Middle frontal gyrus (tissue), 1 donor: ENCODE measurements at regions not wholly inside any gene's neighbourhood (a gene's known extent, or its start where the extent isn't known, plus 50 kb on each side); places are given as distances from the start of the nearest gene placed in this dataset.

Experiments used
- DNase-seq: peaks from one replicate; pipeline ENCODE4 v3.0.0-alpha.2; 2015; ENCODE audit warnings: low spot score; ENCODE audit errors: extremely low spot score

DNA sequence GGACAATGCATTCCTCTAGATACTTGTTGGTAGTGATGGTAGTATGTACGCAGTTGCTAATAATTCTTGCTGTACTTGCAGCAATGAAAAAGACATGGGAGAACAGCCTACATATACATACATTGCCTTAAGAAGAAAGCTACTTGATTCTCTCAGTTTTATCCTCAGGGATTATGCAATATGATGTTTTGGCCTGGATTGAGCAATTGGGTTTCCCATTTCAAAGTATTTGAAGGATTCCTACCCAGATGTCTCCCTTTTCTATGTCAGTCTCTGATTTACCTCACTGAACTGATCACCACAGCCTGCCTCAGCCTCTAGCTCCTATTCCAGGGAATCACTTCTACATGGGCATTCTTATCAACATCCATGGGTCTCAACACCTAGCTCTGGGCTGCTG, 210.1 kb upstream of the CDH10 start:
- DNase-seq: no peak

DNA sequence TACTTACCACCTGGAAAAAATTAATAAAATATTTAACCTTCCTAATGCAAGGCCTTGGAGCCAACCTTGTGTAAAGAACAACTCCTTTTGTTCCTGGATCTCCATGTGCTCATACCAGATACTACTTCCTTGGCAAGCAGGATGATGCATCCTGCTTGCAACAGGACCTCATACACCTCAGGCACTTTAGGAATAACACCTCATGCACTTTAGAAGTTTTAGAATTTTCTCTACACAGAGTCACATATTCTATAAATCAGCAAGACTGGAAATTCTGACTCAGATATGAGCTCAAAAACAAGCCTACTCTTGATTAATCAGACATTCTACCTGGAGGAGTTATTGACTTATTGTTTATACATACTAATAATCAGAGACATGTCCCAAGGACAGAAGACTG, 209.6 kb upstream of the CDH10 start:
- no peak for DNase-seq

DNA sequence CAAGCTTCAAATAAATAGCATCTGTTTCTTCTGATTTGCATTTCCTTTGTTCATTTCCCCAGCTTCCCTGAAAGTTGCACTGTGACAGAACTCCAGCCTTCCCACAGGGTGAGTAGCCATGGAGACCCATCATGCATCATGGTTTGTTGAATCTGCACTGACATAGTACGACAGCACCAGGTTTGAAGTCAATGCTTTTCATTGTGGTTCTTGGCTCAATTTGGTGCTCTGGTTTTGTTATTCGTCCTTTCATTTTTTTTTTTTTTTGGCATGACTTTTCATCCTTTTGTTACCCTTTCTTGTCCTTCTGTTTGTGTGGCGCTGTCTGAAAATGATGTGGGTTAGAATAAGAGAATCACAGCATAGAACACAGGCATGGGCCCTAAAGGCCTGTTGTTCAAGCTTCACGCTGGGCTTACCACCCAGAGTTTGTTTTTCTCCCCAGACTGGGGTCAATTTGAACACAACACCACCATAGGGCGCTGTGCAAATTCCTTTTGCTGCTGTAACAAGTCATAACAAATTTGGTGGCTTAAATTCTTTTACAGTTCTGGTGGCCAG, 206.2 kb upstream of the CDH10 start:
- no peak for DNase-seq

DNA sequence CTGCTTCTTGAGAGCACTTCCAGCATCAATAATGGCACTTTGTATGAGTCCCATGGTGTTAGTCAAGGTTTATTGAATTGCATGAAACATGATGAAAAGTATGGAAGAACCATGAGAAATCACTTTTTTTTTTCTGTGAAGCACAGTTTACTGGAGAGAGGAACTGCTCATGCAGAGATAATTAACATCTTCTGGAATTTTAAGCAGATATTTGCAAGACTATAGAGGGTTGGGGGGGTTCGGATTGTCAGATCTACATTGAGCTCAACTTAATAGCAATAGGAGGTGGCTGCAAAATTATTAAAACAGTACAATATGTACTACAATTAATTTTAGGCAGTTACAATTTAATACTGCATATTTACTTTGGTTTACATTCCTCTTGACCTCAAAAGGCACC, 204.4 kb upstream of the CDH10 start:
- no peak for DNase-seq

DNA sequence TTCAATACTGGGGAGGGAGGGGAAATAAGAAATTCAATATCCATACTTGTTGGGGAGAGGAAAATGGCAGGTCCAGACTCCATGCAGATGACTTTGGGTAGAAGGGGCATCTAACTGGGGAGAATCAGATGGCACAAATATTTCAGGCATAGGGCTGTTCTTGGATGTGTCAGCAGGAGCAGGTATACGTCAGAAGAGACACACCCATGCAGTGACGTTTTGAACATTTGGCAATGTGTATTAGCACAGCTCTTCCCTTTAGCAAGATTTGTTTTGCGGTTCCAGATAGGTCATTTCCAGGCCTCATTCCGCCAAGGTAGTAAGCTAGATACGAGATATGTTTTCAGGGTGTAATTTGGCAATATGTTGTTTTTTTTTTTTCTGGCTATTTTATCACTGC, 187.2 kb upstream of the CDH10 start:
- DNase-seq: no peak

DNA sequence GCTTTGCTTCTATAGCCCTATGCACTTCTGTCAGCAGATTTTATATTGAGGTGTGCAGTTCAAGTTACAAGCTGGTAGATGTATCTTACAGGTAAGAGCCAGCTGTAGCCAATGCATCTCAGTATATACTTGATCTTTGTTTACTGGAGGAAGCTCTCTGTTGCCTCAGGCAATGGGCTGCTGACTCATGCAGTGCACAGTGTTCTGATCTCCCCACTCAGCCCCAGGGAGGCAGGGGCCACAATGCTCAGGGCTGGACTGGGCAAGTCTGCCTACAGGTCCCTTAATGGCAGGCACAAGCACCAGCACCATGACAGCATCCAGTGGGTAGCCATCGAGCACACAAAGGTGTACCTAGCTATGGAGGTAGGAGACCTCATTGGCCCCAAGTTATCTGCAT, 178.8 kb upstream of the CDH10 start:
- DNase-seq: no peak

DNA sequence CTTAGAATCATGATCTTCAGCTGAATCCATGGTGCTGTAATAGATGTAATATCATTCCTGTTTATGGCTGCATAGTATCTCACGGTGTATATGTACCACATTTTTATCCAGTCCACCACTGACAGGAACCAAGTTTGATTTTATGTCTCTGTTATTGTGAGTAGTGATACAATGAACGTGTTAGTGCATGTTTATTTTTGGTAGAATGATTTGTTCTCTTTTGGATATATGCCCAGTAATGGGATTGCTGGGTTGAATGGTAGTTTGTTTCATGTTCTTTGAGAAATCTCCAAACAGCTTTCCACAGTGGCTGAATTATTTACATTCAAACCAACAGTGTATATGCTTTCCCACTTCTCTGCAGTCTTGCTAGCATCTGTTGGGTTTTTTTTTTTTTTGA, 175.1 kb upstream of the CDH10 start:
- DNase-seq: no peak

DNA sequence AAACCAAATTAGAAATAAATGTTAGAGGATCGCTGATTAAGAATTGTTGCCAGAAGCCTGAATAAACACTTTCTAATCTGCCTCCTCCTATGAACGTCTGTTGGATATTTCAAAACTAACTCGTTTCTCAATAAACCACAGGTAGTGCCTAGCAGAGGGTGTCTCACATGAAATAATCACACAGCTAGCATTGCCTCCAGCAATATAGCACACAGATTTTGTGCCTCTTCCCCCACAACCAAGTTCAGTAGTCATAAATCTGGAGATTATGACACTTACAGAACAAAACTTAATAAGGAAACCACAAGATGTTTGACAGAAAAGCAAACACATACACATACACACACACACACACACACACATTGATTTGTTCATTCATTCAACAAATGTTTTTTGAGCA, 173.2 kb upstream of the CDH10 start:
- no peak for DNase-seq

DNA sequence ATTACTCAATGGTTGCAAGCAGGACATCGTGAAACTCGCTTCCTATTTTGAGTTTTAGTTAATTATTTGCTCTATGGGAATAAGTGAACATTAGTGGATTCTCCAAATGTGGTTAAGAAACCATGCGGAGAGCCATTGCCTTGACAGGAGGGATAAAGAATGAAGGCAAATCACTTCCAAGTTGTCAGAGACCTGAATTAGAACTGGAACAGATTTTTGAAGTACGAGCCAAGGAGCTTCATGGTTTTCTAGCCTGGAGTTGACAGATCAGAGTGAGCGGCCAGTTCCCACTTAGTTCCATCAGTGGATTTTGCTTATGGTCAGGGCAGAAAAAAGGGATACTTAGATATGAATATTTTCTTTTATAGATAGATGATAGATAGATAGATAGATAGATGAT, 171.4 kb upstream of the CDH10 start:
- DNase-seq: no peak

DNA sequence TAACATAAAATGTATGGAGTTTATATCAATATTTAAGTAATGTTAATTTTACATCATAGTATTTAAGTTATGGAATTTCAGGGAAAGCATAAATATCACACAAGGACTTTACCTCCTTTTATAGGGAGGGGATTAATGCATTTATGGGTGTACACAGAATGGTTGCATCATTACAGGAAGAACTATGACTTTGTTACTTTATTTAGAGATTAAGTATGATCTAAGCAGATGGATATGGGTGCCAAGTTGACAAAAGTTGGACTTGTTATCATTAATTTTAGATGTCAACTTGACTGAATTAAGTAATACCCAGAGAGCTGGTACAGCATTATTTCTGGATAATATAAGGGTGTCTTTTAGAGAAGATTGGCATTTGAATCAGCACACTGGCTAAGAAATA, 160.5 kb upstream of the CDH10 start:
- DNase-seq: no peak

DNA sequence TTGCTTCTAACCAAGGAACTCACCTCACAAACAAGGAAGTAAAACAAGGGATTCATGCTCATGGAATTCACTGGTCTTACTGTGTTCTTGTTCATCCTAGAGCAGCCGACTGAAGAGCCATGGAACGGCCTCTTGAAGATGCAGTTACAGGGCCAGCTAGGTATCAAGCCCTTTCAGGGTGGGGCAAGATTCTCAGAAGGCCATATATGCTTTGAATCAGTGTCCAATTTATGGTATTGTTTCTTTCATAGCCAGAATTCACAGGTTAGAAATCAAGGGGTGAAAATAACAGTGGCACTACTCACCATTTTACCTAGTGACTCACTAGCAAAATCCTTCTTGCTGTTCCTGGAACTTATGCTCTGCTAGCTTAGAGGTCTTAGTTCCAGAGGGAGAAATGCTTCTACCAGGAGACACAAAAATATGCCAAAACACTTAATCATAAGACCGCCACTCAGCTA, 159.5 kb upstream of the CDH10 start:
- DNase-seq: no peak

DNA sequence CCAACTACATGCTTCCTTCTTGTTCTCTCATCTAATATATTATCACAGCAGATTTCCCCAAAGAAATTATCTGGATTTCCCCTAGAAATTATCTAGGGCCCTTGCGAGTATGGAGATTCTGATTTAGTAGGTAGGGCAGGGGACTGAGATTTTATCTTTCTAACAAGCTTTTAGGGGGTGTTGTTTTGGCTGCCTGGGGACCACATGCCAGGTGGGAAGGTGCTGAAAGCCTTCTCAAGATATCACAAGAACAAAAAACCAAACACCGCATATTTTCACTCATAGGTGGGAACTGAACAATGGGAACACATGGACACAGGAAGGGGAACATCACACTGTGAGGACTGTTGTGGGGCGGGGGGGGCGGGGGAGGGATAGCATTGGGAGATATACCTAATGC, 146.5 kb upstream of the CDH10 start:
- DNase-seq: no peak

DNA sequence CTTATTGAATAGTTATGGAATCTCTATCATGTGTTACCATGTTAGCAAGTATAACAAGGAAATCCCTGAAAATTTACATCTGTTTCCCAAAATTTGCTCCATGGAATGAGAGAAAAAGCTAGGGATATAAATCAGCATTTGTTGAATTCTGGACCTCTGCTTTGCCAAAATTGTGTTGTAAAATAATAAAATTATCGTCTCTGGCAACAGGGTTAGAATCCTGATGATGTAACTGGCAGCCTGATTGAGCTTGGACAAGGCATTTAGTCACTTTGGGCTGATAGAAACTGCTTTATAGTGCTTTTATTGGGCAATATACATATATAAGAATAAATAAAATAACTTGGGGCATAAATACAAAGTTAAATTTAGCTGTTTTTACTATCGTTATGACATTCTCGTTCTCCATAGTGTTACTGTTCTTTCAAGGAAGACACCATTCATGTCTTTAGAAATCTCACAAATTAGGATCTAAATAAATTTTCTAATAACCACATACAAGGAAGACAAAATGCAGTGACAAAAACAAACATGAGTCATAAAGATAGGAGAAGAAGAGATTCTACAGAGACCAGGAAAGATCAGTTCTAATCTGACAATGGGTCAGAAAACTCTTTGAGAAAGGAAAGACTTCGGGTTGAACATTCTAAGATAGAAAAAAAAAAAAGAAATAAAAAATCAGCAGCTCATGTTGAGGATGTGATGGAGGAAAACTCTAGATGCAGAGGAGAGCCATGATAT, 145.0 kb upstream of the CDH10 start:
- no peak for DNase-seq

DNA sequence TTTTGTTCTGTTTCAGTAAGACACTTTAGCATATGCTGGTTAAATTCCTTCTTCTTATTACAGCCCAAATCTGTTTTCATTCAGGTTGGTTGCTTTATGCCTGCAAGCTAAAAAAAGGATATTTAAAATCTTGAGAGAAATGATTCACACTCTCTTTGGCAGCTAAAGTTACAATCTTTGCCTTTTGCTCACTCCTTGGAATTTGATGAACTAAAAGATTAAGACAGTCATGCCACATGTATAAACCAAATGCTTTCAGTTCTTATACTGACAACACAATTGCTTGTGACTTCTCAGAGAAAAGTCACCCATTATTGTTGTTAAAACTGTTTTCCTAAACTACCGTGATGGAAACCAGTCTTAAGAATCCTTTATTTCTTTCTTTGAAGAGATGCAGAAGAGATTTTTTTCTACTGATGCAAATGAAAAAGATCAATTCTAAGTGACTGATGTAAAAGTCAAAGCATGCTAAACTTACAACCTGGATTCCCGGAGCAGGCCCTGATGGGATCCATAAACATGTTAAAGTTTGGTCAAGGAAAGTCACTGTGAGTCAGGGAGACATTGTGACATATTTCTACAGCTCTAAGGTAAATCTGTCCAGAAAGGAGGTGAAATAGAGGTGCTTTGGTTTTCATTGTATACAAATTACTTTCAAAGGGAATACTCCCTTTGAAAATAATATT, 144.2 kb upstream of the CDH10 start:
- DNase-seq: peak; percentile 47

DNA sequence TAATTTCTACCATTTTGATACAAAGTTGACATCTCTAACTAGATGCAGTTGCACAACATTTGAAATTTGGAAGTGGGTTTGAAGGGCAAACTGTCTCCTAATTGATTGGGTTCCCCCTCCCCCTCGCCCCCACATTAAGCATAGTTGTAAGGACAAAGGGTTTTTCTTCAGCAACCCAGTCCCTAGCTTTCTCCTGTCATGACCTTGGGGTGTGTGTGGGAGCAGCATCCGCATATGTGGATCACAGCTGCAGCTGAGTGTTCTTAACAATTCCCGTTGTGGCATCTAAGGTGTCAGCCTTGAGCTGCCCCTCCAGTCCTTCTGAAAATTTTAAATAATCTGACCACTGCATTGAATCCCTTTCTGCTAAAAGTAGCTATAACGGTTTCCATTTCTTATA, 141.3 kb upstream of the CDH10 start:
- no peak for DNase-seq

DNA sequence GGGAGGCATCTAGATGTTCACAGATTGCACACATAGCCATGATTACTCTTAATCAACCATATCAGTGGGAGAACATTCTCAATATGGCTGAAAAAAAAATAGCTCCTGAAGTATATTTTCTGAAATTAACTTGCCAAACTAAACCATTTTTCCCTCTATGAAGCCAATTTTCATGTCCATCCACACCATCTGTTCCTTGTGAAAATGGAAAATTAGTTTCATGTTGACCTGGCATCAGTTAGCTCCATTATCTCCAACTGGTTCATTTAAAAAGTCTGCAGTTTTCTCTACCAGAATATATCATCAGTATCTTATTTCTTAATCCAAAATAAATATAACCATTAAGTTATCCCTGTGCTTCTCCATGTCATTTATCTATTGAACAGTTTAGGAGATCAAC, 138.8 kb upstream of the CDH10 start:
- no peak for DNase-seq

DNA sequence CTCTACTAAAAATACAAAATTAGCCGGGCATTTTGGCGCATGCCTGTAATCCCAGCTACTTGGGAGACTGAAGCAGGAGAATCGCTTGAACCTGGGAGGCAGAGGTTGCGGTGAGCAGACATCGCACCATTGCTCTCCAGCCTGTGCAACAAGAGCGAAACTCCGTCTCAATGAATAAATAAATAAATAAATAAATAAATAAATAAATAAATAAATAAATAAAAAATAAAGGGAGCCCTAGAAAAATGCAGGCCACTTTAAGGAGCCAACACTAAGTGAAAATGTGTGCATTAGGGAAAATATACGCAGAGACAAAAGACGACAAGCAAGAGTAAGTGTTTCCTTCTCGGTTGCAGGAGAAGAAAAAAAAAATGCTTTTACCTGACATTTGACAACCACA, 132.6 kb upstream of the CDH10 start:
- DNase-seq: no peak

DNA sequence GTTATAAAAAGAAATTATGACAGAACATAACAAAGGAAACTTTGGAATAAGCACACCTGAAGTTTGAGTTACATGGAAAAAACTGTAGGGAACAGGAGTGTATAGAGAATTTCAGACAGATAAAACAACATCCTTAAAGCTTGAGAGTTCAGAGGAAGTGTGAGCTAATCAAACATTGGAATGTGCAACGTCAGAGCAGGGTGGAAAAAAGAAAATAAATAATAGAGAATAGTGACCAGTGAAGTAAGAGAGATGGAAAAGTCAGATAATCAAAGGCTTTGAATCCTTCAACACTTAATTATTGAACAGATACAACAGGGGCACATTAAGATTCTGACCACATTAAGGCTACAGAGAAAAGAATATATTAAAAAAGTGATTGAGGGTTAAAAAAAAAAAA, 128.5 kb upstream of the CDH10 start:
- no peak for DNase-seq

DNA sequence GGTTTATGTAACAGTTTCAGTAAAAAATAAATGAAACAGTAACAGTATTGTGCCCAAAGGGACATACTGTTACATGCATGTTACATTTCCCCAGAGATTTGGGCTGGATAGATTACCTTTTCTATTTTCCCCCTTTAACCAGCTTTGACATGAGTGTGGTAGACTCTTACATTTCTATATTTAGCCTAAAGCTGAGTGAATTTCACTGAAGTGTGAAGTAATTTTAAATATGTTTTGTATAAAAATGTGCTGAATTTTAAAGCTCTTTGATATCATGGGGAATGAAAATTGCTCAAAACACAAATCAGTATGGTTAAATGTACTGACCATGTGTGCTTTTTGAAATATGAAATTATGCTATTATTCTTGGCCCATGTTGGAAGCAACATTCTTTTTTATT, 122.3 kb upstream of the CDH10 start:
- no peak for DNase-seq

DNA sequence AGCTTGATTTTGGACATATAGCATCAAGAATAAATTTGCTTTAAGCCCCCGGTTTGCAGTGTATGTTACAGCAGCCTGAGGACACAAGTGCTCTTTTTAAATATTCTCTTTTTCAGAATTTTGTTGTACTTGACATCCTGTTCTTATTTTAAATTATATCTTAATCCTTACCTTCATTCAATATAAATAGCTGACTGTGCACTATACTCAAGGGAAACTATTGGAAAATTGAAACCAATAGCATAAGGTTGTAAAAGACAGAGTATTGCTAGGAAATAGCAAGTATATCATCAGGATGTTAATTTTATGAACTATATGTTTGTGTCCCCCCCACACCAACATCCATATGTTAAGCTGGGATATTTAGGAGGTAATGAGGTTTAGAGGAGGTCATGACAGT, 120.4 kb upstream of the CDH10 start:
- DNase-seq: no peak

DNA sequence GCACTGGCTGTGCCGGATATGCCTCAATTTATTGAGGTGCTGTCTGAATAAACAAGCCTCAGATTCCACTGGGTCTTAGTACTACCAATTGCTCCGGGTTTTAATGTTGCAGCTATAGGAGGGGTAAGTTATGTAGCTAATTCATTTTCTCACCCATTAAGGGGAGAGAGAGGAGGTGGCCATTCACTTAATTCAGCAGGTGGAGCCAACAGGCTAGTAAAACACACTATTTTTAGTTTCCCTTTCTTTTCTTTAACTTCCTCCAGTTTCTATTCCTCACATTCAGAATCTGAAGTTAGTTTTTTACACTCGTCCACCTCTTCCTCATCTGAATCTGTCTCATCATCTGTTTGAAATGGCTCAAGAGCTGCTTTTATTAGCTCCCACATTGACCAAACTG, 105.6 kb upstream of the CDH10 start:
- no peak for DNase-seq

DNA sequence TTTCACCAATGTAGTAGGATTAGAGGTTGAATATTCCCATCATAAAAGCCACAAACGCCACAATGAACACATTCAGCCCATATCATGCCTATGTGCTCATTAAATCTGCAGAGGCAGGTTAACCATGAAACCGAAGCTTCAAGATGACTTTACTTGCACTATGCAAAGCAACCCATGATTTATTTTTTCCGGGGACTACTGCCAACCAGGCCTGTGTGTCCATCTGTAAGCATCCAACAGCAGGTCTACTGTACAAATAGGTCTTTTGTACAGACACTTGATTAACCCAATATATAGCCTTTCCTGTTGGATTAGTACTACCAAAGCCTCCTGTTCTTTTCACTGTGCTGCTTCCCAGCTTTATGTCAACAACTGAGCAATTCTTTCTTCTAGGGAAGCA, 104.9 kb upstream of the CDH10 start:
- no peak for DNase-seq

DNA sequence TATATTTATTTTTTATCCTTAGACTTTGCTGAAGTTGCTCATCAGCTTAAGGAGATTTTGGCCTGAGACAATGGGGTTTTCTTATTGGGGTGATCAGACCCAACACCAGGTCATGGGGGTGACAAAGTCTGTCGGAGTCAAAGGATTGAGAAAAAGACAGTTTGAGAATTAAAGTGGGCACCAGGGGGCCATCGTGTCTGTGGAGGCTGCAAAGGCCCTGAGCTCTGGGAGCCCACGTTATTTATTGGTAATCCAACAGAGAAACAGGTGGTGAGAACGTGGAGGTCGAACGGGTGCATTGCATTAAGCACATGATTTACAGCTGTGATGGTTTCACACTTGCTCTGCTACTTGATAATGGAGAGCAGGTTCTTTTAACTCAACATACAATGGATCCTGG, 102.5 kb upstream of the CDH10 start:
- DNase-seq: no peak
